Body of pancreas (tissue), 4 donors: ENCODE measurements at regions not wholly inside any gene's neighbourhood (a gene's known extent, or its start where the extent isn't known, plus 50 kb on each side); places are given as distances from the start of the nearest gene placed in this dataset.

ENCODE experiments used
- ATAC-seq: fragments of 150-250 bp; one replicate; pipeline ENCODE4 v1.9.1; 2016
- DNase-seq, 4 donors: peaks; one replicate each; pipeline ENCODE4 v3.0.0-alpha.2; 2019
- H3K27ac ChIP-seq, 4 donors: fragments of 200-600 bp; sonication (generic); 1 replicate in 3 of 4; 2 replicates in 1 of 4; pipeline versions ENCODE4 v1.5.1 to v1.6.1; 2016 to 2019; ENCODE audit warnings: mild to moderate bottlenecking in 1 of 4, mixed read lengths in 1 of 4, moderate library complexity in 1 of 4
- H3K27me3 ChIP-seq, 2 donors: fragments of 200-600 bp; sonication (generic); one replicate each; pipeline ENCODE4 v1.6.0; 2016; ENCODE audit warnings: mild to moderate bottlenecking in 1 of 2
- H3K36me3 ChIP-seq, 2 donors: fragments of 200-600 bp; sonication (generic); replicated peaks in 1 of 2; 2 replicates each; pipeline ENCODE4 v1.5.1; 2016; ENCODE audit warnings: low read depth in 2 of 2; ENCODE audit not compliant: insufficient read depth in 1 of 2
- H3K4me1 ChIP-seq: fragments of 200-600 bp; sonication (generic); one replicate; pipeline ENCODE4 v1.6.0; 2016
- H3K4me3 ChIP-seq, 2 donors: fragments of 200-600 bp; sonication (generic); 1 replicate in 1 of 2; 2 replicates in 1 of 2; pipeline ENCODE4 v1.5.1; 2016 to 2019
- H3K9me3 ChIP-seq, 3 donors: fragments of 200-600 bp; sonication (generic); 1 replicate in 2 of 3; 2 replicates in 1 of 3; pipeline ENCODE4 v1.5.1; 2016
- CTCF ChIP-seq, 7 experiments: fragments of 450-650 bp in 4 of 7; fragments of 200-600 bp in 3 of 7; sonication (generic) in 3 of 7; IDR thresholded peaks; one replicate each; pipeline ENCODE4 v1.5.1; 2016 to 2019; ENCODE audit warnings: antibody characterized with exemption in 7 of 7
- POLR2A ChIP-seq, 3 donors: fragments of 450-650 bp; IDR thresholded peaks; one replicate each; pipeline ENCODE4 v1.6.1; 2016; ENCODE audit warnings: antibody characterized with exemption in 3 of 3, mild to moderate bottlenecking in 2 of 3
- WGBS, 2 donors: methylation state at CpG; one replicate each; pipeline ENCODE4 v1.1.5; 2017; 5-methylcytosine and 5-hydroxymethylcytosine counted together
- intact Hi-C: fragments of 100-400 bp; cut with DNase I; formaldehyde crosslinking; loops from one replicate; pipeline ENCODE4 v1.15.1; 2023

- 85 to 88% methylated on average over 2 of the region's 2 CpGs for WGBS, 2 donors
- H3K4me3 ChIP-seq, result no peak overlapping the region
- no peak for DNase-seq
- H3K36me3 ChIP-seq, result no peaks in the 10 kb centered on the region
- H3K27me3 ChIP-seq, result peaks cover 0 to 6% of the 10 kb centered on the region in 2 donors
- no peak overlapping the region for H3K27ac ChIP-seq
- no peak for ATAC-seq
- intact Hi-C loops, result no loop called here
- no peaks in the 10 kb centered on the region for H3K9me3 ChIP-seq
- H3K4me1 ChIP-seq, result peaks cover 13% of the 10 kb centered on the region
- no peak for TF ChIP-seq POLR2A (IDR thresholded peaks at IDR 0.05)
- no peak for TF ChIP-seq CTCF (IDR thresholded peaks at IDR 0.05)
These were observed 65.5 kb upstream of the TBCA start for GRCh38 chr5:77841616-77842015.

DNA sequence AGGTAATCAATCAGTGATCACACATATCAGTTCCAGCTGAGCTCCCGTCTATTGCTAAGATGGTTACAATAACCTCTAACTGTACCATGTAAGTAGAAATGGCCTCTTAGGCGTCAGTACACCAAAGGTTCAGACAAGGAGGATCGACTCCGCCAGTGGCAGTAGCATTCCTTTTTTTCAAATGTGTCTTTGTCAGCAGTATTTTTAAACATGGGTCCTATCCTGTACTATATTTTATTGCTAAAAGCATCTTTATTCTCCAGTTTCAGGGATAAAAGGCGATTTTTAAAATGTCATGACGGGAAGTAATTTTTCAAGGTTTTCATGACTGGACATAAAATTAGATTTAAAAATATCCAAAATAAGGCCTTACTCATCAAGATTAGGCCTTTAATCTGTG is 64.8 kb upstream of the TBCA start:
- ATAC-seq, result no peak
- H3K9me3 ChIP-seq, result no peaks in the 10 kb centered on the region
- peaks cover 0 to 6% of the 10 kb centered on the region in 2 donors for H3K27me3 ChIP-seq
- no peak for DNase-seq
- H3K27ac ChIP-seq, result no peak overlapping the region
- intact Hi-C loops, result no loop called here
- H3K4me3 ChIP-seq, result no peak overlapping the region
- no peaks in the 10 kb centered on the region for H3K36me3 ChIP-seq
- 76 to 87% methylated on average over 6 of the region's 6 CpGs for WGBS, 2 donors
- peaks cover 13% of the 10 kb centered on the region for H3K4me1 ChIP-seq
- TF ChIP-seq CTCF (IDR thresholded peaks at IDR 0.05) (no peak), POLR2A (IDR thresholded peaks at IDR 0.05) (no peak)

DNA sequence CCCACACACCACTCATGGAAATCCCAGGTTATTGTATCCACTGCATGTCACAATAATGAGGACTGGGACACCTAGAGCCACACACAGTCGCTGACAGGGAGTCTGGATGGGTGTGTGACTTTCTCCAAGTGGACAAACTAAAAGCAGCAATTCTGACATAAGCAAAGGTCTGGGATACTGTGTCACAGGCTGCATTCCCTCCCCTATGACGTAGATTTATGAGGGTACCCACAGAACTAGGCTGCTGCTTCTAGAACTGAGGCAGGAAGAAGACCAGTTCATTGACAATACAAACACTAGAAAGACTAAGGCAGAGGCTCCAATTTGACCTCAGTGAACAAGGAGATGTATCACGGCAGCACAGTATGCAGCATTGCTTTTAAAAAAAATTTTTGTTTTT is 63.6 kb upstream of the TBCA start:
- ATAC-seq (no peak), DNase-seq (no peak)
- H3K4me3 ChIP-seq, result no peak overlapping the region
- H3K27ac ChIP-seq, result no peak overlapping the region
- intact Hi-C loops, result no loop called here
- WGBS, 2 donors, result 79 to 86% methylated on average over 3 of the region's 3 CpGs
- peaks cover 0 to 2% of the 10 kb centered on the region in 2 donors for H3K27me3 ChIP-seq
- no peaks in the 10 kb centered on the region for H3K9me3 ChIP-seq
- TF ChIP-seq CTCF (IDR thresholded peaks at IDR 0.05) (no peak), POLR2A (IDR thresholded peaks at IDR 0.05) (no peak)
- H3K4me1 ChIP-seq, result peaks cover 9% of the 10 kb centered on the region
- H3K36me3 ChIP-seq, result no peaks in the 10 kb centered on the region

DNA sequence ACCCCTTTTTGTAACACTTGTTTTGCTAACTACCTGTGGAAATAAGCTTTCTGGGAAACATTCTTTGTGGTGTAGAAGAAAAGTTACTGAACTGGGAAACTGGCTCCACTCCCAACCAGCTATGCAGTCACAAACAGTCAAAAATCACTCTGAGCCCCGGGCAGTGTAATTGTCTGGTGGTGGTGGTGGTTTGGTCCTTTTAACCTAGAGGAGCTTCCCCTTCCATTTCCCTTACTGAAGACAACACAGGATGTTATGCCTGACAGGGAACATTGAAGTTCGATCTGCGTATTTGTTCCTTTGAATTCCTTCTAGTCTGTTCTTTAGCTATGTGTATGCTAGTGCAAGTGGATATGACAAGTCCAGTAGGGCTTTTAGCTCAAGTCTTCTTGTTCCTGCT is 56.8 kb upstream of the TBCA start:
- H3K36me3 ChIP-seq, result no peaks in the 10 kb centered on the region
- no peak for ATAC-seq
- WGBS, 2 donors, result 62 to 69% methylated on average over 3 of the region's 3 CpGs
- intact Hi-C loops, result no loop called here
- H3K9me3 ChIP-seq, result no peaks in the 10 kb centered on the region
- H3K27ac ChIP-seq, result no peak overlapping the region
- TF ChIP-seq POLR2A (IDR thresholded peaks at IDR 0.05), result no peak
- no peak for TF ChIP-seq CTCF (IDR thresholded peaks at IDR 0.05)
- H3K4me1 ChIP-seq, result no peaks in the 10 kb centered on the region
- H3K4me3 ChIP-seq, result no peak overlapping the region
- DNase-seq, result no peak
- H3K27me3 ChIP-seq, result no peaks in the 10 kb centered on the region

DNA sequence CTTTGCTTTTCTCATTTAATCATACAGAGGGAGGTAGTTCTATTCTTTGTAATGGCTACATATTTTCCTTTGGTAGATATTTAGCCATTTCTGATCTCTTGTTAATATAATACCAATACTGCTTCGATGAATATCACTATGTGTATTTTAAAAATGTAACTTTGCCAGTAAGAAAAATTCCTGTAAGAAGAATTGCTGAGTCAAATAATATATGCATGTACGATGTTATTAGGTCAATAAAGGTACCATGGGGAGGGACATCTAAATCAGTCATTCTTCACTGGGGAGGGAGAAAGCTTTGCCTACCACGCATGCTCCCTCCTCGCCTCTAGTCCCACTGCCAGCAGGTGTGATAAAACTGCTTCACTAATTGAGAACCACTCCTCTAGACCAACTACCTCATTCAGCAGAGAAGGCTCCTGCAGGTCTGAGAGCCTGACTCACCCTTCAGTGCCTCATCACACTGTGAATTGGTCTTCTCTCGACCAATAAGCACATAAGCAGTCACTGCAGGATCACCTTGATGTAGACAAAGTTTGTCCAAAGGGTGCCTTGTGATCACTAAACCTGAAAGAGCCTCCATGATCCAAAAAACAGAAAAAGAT is 56.1 kb upstream of the TBCA start:
- intact Hi-C loops, result no loop called here
- TF ChIP-seq CTCF (IDR thresholded peaks at IDR 0.05) (no peak), POLR2A (IDR thresholded peaks at IDR 0.05) (no peak)

More for the DNA sequence above, 56.1 kb upstream of the TBCA start:
- 65 to 69% methylated on average over 5 of the region's 5 CpGs for WGBS, 2 donors
- ATAC-seq (no peak), DNase-seq (no peak)
- Histone ChIP-seq H3K4me3 (no peak overlapping the region), H3K27me3 (no peaks in the 10 kb centered on the region), H3K4me1 (no peaks in the 10 kb centered on the region), H3K27ac (no peak overlapping the region), H3K36me3 (no peaks in the 10 kb centered on the region), H3K9me3 (no peaks in the 10 kb centered on the region)
